SU-DHL-6 (cell line): ENCODE measurements at regions not wholly inside any gene's neighbourhood (a gene's known extent, or its start where the extent isn't known, plus 50 kb on each side); places are given as distances from the start of the nearest gene placed in this dataset.

Experiments
- H2AFZ ChIP-seq: fragments of 200-600 bp; sonication (generic); 2 replicates; pipeline ENCODE4 v1.6.1; 2014; ENCODE audit warnings: low read depth, mild to moderate bottlenecking, moderate library complexity, mixed read lengths, antibody characterized with exemption, low read length; ENCODE audit not compliant: severe bottlenecking
- H3F3A ChIP-seq: fragments of 200-600 bp; shearing (Covaris generic); 2 replicates; pipeline ENCODE4 v1.6.0; 2016; ENCODE audit warnings: antibody characterized with exemption, mild to moderate bottlenecking; ENCODE audit not compliant: insufficient read depth
- H3K27ac ChIP-seq: fragments of 200-600 bp; sonication (generic); 2 replicates; pipeline ENCODE4 v1.5.1; 2016; ENCODE audit warnings: low read depth, mild to moderate bottlenecking, low read length, moderate library complexity, mixed read lengths
- H3K27me3 ChIP-seq: fragments of 200-600 bp; sonication (generic), shearing (Covaris generic); 2 replicates; pipeline ENCODE4 v1.6.0; 2014; ENCODE audit warnings: mild to moderate bottlenecking, low read length
- H3K36me3 ChIP-seq: fragments of 200-600 bp; sonication (generic); 2 replicates; pipeline ENCODE4 v1.6.1; 2014; ENCODE audit warnings: mild to moderate bottlenecking, low read length, mixed read lengths
- H3K4me2 ChIP-seq: fragments of 300-600, 200-600 bp; shearing (Covaris generic), sonication (generic); 2 replicates; pipeline ENCODE4 v1.6.0; 2014; ENCODE audit warnings: low read length, low read depth, mild to moderate bottlenecking; ENCODE audit not compliant: poor library complexity, severe bottlenecking
- H3K4me3 ChIP-seq: fragments of 200-600 bp; sonication (generic); 2 replicates; pipeline ENCODE4 v1.5.1; 2014; ENCODE audit warnings: antibody characterized with exemption, low read length, mild to moderate bottlenecking, mixed read lengths; ENCODE audit not compliant: insufficient read depth, poor library complexity, severe bottlenecking
- H3K79me2 ChIP-seq: fragments of 200-600 bp; sonication (generic); 2 replicates; pipeline ENCODE4 v1.6.1; 2014; ENCODE audit warnings: mild to moderate bottlenecking, low read length, moderate library complexity; ENCODE audit not compliant: insufficient read depth
- H3K9ac ChIP-seq: fragments of 200-600 bp; sonication (generic); 2 replicates; pipeline ENCODE4 v1.7.0; 2014; ENCODE audit warnings: mild to moderate bottlenecking, low read length
- H3K9me2 ChIP-seq: fragments of 200-600 bp; sonication (generic); replicated peaks from 2 replicates; pipeline ENCODE4 v1.6.1; 2014; ENCODE audit warnings: low read length; ENCODE audit not compliant: insufficient read depth
- H3K9me3 ChIP-seq: fragments of 200-600 bp; sonication (generic); 2 replicates; pipeline ENCODE4 v1.6.1; 2014; ENCODE audit warnings: low read length, mixed read lengths; ENCODE audit not compliant: insufficient read depth
- H4K20me1 ChIP-seq: fragments of 200-600 bp; sonication (generic); 2 replicates; pipeline ENCODE4 v1.6.1; 2014; ENCODE audit warnings: low read depth, mild to moderate bottlenecking, antibody characterized with exemption, low read length, moderate library complexity, mixed read lengths
- CTCF ChIP-seq: fragments of 200-600 bp; sonication (generic); IDR thresholded peaks from one replicate; pipeline ENCODE4 v1.5.1; 2017; ENCODE audit warnings: antibody characterized with exemption, mild to moderate bottlenecking, low read length, moderate library complexity; ENCODE audit not compliant: insufficient read depth, poor library complexity, severe bottlenecking
- EZH2phosphoT487 ChIP-seq: fragments of 200-600 bp; sonication (generic), shearing (Covaris generic); conservative IDR thresholded peaks from 2 replicates; pipeline ENCODE4 v1.6.1; 2018; ENCODE audit warnings: mild to moderate bottlenecking, antibody characterized with exemption, low read length, moderate library complexity, mixed read lengths

- TF ChIP-seq EZH2phosphoT487 (no peak), CTCF (no peak)
- no peaks in the 10 kb centered on the region for H3K27me3 ChIP-seq
- no peak overlapping the region for H3K4me2 ChIP-seq
- H3K79me2 ChIP-seq = no peaks in the 10 kb centered on the region
- H4K20me1 ChIP-seq = no peaks in the 10 kb centered on the region
- no peak overlapping the region for H2AFZ ChIP-seq
- no peaks in the 10 kb centered on the region for H3K9me3 ChIP-seq
- H3K36me3 ChIP-seq = no peaks in the 10 kb centered on the region
- H3F3A ChIP-seq = no peaks in the 10 kb centered on the region
- H3K27ac ChIP-seq = no peak overlapping the region
- H3K9me2 ChIP-seq = no peaks in the 10 kb centered on the region
- H3K9ac ChIP-seq = no peak overlapping the region
- no peak overlapping the region for H3K4me3 ChIP-seq
Measured at GRCh38 chr5:130277522-130277921, 373.3 kb downstream of the CHSY3 start.

GRCh38 chr5:130277002-130277401 lies 372.7 kb downstream of the CHSY3 start:
- Histone ChIP-seq H3K36me3 (no peaks in the 10 kb centered on the region), H3K9me2 (no peaks in the 10 kb centered on the region), H3K4me3 (no peak overlapping the region), H3K79me2 (no peaks in the 10 kb centered on the region), H3F3A (no peaks in the 10 kb centered on the region), H2AFZ (no peak overlapping the region), H3K9me3 (no peaks in the 10 kb centered on the region), H3K4me2 (no peak overlapping the region), H3K27me3 (no peaks in the 10 kb centered on the region), H3K27ac (no peak overlapping the region), H4K20me1 (no peaks in the 10 kb centered on the region), H3K9ac (no peak overlapping the region)
- no peak for TF ChIP-seq EZH2phosphoT487
- no peak for TF ChIP-seq CTCF

GRCh38 chr5:130272837-130273236 lies 368.6 kb downstream of the CHSY3 start:
- Histone ChIP-seq H3K4me2 (no peak overlapping the region), H2AFZ (no peak overlapping the region), H3F3A (no peaks in the 10 kb centered on the region), H3K79me2 (no peaks in the 10 kb centered on the region), H3K9ac (no peak overlapping the region), H3K9me3 (no peaks in the 10 kb centered on the region), H3K27me3 (no peaks in the 10 kb centered on the region), H3K9me2 (no peaks in the 10 kb centered on the region), H3K27ac (no peak overlapping the region), H4K20me1 (no peaks in the 10 kb centered on the region), H3K4me3 (no peak overlapping the region), H3K36me3 (no peaks in the 10 kb centered on the region)
- no peak for TF ChIP-seq CTCF
- no peak for TF ChIP-seq EZH2phosphoT487
